ENCODE measurements at regions not wholly inside any gene's neighbourhood (a gene's known extent, or its start where the extent isn't known, plus 50 kb on each side); places are given as distances from the start of the nearest gene placed in this dataset.

DNA sequence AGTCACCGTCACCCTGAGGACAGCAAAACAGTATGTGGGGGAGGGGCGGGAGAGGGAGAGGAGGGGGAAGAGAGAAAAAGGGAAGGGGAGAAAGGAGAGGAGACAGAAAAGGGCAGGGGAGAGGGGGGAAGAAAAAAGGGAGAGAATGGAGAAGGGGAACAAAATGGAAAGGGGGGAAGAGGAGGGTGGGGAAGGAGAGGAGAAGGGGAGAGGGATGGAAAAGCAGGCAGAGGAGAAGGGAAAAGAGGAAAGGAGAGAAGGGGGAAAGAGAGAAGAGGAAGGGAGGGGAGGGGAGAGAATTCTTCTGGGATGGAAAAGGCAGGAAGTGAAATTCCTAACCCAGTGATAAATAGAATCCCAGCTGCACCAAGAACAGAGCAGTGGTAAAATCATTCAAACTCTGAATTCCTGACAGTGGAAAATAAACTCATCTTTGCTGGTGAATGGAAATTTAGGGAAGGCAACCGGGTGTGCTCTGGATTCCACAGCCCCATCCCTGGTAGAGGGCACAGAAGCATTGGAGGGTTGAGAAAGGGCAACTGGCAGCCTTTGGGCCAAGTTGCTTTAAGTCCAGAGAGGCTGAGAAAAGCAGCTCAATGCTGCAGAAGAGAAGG, 244.2 kb downstream of the BCOR start:
- in situ Hi-C loops (cut with MboI; ENCODE audit: low sequenced_read_pairs): no loop called here

DNA sequence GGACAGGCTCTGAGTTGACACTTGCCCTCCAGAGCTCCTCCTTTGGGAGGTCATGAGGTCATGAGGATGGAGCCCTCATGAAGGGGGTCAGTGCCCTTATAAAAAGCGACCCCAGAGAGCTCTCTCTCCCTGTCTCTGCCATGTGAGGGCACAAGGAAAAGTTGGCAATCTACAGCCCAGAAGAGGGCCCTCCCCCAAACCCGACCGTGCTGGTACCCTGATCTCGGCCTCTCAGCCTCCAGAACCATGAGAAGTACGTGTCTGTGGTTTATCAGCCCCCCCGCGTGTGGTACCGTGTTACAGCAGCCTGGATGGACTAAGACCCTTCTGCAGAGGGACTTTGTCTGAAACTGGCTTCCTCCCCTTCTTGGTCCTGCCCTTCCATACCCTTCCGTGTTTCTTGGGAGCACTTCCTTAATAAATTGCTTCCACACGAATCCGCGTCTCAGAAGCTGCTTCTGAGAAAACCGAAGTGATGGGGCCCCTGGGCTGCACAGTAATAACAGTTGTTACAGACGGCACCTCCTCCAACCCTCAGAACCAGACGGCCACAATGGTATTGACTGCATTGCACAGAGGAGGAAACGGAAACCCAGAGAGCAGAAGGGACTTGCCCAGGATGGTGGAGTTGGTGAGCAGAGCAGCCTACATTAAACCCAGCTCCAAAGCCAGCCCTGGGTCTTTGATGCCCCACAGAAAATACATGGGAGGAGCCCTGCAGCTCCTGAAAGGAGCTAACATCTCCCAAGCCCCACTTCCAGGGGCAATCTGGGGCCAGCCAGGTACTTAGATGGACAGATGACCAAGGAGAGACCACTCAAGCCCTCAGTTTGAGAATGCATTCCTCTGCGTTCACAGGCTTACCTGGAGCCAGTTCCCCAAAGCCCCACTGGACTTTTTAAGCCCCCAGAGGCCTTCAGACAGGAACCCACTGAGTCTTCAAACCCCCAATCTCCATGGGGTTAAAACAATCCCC, 242.7 kb downstream of the BCOR start:
- in situ Hi-C loops (cut with MboI; ENCODE audit: low sequenced_read_pairs): no loop called here

GRCh38 chrX:39855748-39856129, 242.0 kb downstream of the BCOR start:
- in situ Hi-C loops (cut with MboI; ENCODE audit: low sequenced_read_pairs): no loop called here

GRCh38 chrX:39856472-39857121, 241.2 kb downstream of the BCOR start:
- in situ Hi-C loops (cut with MboI; ENCODE audit: low sequenced_read_pairs): no loop called here

GRCh38 chrX:39857780-39858179, 240.0 kb downstream of the BCOR start:
- in situ Hi-C loops (cut with MboI; ENCODE audit: low sequenced_read_pairs): no loop called here

- in situ Hi-C loops (cut with MboI; ENCODE audit: low sequenced_read_pairs): no loop called here
Observed at GRCh38 chrX:39859991-39860861, 237.5 kb downstream of the BCOR start.

DNA sequence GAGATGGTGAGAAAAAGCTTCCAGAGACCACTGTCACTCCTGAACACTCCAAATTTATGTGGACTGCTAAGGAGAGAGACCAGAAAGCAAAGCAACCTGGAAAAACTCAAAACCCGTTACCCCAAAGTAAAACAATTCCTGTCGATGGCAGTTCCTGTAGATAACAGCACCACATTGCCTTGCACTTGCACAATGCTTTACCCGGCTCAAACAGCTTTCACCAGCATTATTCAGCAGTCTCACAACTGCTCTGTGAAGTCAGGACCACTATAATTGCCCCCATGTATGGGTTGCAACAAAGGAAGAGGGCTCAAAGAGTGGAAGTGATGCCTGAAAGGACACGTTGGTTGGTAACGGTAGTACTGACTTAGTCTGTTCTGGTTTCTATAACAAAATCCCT, 234.8 kb downstream of the BCOR start:
- in situ Hi-C loops (cut with MboI; ENCODE audit: low sequenced_read_pairs): no loop called here

- in situ Hi-C loops (cut with MboI; ENCODE audit: low sequenced_read_pairs): no loop called here
Observed at GRCh38 chrX:39866229-39866628, 231.5 kb downstream of the BCOR start.

DNA sequence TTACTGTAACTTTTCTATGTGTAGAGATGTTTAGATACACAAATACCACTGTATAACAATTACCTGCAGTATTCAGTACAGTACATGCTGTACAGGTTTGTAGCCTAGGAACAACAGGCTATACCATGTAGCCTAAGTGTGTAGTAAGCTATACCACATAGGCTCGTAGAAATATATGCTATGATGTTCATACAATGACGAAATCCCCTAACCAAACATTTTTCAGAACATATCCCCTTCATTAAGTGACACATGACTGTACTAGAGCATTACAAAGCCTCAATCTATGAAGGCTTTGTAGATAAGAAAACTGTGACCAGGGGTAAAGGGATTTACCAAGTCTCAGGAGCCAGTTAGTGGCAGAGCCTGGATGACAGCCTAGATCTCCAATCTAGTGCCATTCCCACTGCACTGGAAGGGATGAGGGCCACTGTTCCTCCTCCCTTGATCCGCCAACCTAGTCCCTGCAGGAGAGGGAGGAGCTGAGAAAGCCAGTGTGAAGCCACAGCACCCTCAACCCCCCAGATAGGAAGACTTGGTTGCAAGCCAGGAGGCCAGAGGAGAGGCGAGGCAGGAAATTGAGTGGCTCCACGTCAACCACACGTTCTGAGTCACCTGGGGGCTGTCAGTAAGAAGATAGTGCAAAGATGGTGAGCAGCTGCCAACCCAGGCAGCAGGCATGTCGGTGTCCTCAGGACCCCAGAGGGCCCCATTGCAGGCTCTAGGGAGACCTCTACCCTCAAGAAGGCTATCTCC, 227.7 kb downstream of the BCOR start:
- in situ Hi-C loops (cut with MboI; ENCODE audit: low sequenced_read_pairs): no loop called here

GRCh38 chrX:39871648-39872047, 226.1 kb downstream of the BCOR start:
- in situ Hi-C loops (cut with MboI; ENCODE audit: low sequenced_read_pairs): no loop called here

DNA sequence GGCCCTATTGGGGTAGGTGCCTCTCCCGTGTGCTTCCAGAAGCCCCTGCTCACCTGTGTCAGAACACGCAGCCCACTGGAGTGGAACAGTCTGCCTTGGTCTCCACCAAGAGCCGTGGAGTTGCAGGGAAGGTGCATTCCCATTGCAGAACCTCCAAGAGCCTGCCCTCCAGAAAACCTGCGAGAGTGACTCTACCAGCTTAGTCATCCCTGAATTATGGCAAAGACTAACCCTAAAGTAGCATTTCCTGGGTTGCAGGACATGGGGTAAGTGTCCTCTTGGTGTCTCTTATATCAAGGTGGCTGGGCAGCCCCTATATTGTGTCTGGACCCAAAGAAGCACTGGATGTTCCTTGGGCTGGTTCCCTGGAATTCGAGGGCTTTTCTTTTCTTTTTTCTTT, 224.6 kb downstream of the BCOR start:
- in situ Hi-C loops (cut with MboI; ENCODE audit: low sequenced_read_pairs): no loop called here

- in situ Hi-C loops (cut with MboI; ENCODE audit: low sequenced_read_pairs): no loop called here
Observed at GRCh38 chrX:39874202-39874816, 223.4 kb downstream of the BCOR start.

- in situ Hi-C loops (cut with MboI; ENCODE audit: low sequenced_read_pairs): no loop called here
Observed at GRCh38 chrX:39875834-39876628, 221.7 kb downstream of the BCOR start.

DNA sequence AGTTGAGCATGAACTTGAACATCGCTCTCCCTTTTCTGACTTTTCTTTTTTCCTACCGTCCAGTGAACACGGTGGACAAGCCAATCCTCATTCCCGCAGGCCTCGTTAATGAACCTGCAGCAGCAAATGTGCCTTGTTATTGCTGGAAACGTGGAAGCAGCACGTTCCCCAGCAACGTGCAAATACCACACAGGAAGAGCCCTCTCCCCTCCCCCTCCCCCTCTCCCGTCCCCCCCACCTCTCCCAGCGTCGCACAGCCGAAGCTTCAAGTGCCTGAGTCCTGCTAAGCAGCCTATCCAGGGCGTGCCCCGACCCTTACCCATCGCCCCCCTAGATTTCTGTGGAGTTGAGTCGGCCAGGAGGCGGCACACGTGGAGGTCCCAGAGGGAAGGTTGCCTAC, 219.9 kb downstream of the BCOR start:
- in situ Hi-C loops (cut with MboI; ENCODE audit: low sequenced_read_pairs): no loop called here

DNA sequence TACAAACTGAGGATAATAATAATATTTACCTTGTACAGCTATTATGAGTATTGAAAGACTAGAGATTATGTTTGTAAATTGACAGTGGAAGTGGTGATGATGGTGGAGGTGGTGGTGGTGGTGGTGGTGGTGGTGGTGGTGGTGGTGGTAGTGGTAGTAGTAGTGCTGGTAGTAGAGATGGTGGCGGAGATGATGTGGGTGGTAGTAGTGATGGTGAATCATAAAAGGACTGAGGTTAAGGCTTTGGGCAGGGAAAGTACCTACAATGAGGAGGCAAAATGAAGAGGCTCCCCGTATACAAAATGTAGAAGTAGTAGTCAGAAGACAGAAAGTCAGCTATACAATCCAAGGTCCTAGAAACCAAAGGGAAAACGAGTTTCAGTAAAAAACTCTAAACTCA, 214.1 kb downstream of the BCOR start:
- in situ Hi-C loops (cut with MboI; ENCODE audit: low sequenced_read_pairs): no loop called here

DNA sequence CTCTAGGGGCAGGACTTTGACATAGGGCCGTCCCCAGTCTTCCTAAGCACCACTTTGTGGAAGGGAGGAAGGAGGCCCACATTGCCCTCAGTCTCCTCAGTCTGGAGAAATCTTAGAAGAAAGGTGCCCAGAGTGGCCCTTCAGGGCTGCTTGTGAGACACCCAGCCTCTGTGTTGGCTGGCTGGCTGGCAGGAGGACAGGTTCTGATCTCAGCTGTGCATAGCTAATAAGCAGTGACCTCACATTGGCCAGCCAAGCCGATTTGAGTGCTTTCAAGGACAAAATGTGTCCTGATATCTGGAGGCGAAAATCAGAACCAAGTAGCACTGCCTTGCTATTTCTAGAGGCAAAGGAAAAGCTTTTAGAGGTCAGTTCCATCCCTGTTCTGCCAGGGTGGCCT, 211.5 kb downstream of the BCOR start:
- in situ Hi-C loops (cut with MboI; ENCODE audit: low sequenced_read_pairs): no loop called here

- in situ Hi-C loops (cut with MboI; ENCODE audit: low sequenced_read_pairs): no loop called here
Observed at GRCh38 chrX:39888730-39889129, 209.0 kb downstream of the BCOR start.

- in situ Hi-C loops (cut with MboI; ENCODE audit: low sequenced_read_pairs): no loop called here
Observed at GRCh38 chrX:39889704-39890103, 208.1 kb downstream of the BCOR start.

DNA sequence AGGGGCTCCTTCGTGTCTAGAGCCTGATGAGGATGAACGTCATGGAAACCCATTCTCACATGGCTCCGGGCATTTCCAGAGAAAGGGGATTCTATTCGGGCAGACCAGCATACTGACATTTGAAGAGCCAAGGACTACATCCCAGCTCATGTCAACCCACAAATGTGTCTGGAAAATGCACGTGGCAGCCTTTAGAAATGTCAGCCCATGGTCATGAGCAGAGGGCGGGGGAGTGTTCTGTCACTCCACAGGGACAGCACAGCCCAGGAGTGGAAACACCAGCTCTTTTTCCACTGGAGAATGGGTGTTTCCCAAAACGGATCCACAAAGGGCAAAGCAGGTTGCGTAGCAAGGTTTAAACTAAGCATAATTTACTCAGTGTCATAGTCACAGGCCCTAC, 207.0 kb downstream of the BCOR start:
- in situ Hi-C loops (cut with MboI; ENCODE audit: low sequenced_read_pairs): no loop called here
